CD4-positive, CD25-positive, alpha-beta regulatory T cell (primary cell): ENCODE measurements at regions not wholly inside any gene's neighbourhood (a gene's known extent, or its start where the extent isn't known, plus 50 kb on each side); places are given as distances from the start of the nearest gene placed in this dataset.
A peak's percentile ranks its signal among the peaks of the same experiment; 100 is the strongest.

Experiments
- ATAC-seq, 2 donors: fragments of 150-1000 bp; cut with Tn5 transposase; one replicate each; pipeline ENCODE4 v1.10.0; 2021; ENCODE audit warnings: low read depth in 2 of 2, moderate number of reproducible peaks in 2 of 2, moderate library complexity in 1 of 2
- DNase-seq, 3 donors: peaks; one replicate each; pipeline versions ENCODE4 v3.0.0 to v3.0.0-alpha.2; 2012 to 2022; ENCODE audit warnings: mixed read lengths in 1 of 3
- H3K27ac ChIP-seq: one replicate; pipeline ENCODE4 v1.7.0; 2013; ENCODE audit warnings: mild to moderate bottlenecking, low read length; ENCODE audit not compliant: insufficient read depth, poor library complexity, severe bottlenecking
- H3K27me3 ChIP-seq: one replicate; pipeline ENCODE4 v1.7.0; 2013; ENCODE audit warnings: low read length; ENCODE audit not compliant: control insufficient read depth, insufficient read depth
- H3K36me3 ChIP-seq: one replicate; pipeline ENCODE4 v1.7.0; 2013; ENCODE audit warnings: mild to moderate bottlenecking, low read length, moderate library complexity; ENCODE audit not compliant: control insufficient read depth, insufficient read depth
- H3K4me1 ChIP-seq: 2 replicates; pipeline ENCODE4 v1.7.0; 2013; ENCODE audit warnings: mild to moderate bottlenecking, low read length; ENCODE audit not compliant: insufficient read depth, control insufficient read depth, poor library complexity, severe bottlenecking
- H3K4me3 ChIP-seq: one replicate; pipeline ENCODE4 v1.7.0; 2013; ENCODE audit warnings: low read depth, mild to moderate bottlenecking, low read length, moderate library complexity
- H3K9me3 ChIP-seq, 2 experiments: 1 replicate in 1 of 2; 2 replicates in 1 of 2; pipeline ENCODE4 v1.7.0; 2013; ENCODE audit warnings: low read length in 2 of 2, mild to moderate bottlenecking in 1 of 2, moderate library complexity in 1 of 2; ENCODE audit not compliant: control insufficient read depth in 2 of 2
- H3K27ac Mint-ChIP-seq, 3 donors: one replicate each; pipeline ENCODE4 v1.8.0; 2020 to 2022; ENCODE audit warnings: mild to moderate bottlenecking in 3 of 3, mixed read lengths in 3 of 3, moderate library complexity in 2 of 3
- H3K27me3 Mint-ChIP-seq: one replicate; pipeline ENCODE4 v1.8.0; 2022; ENCODE audit warnings: mild to moderate bottlenecking, mixed read lengths
- H3K36me3 Mint-ChIP-seq: one replicate; pipeline ENCODE4 v1.8.0; 2020; ENCODE audit warnings: mixed read lengths
- H3K4me1 Mint-ChIP-seq, 4 donors: one replicate each; pipeline ENCODE4 v1.8.0; 2020 to 2022; ENCODE audit warnings: mixed read lengths in 4 of 4, mild to moderate bottlenecking in 1 of 4
- H3K4me3 Mint-ChIP-seq, 4 donors: one replicate each; pipeline ENCODE4 v1.8.0; 2020 to 2022; ENCODE audit warnings: mild to moderate bottlenecking in 4 of 4, mixed read lengths in 4 of 4, moderate library complexity in 3 of 4
- H3K9me3 Mint-ChIP-seq, 7 donors: one replicate each; pipeline ENCODE4 v1.8.0; 2020 to 2022; ENCODE audit warnings: mixed read lengths in 7 of 7, mild to moderate bottlenecking in 3 of 7, moderate library complexity in 2 of 7

DNA sequence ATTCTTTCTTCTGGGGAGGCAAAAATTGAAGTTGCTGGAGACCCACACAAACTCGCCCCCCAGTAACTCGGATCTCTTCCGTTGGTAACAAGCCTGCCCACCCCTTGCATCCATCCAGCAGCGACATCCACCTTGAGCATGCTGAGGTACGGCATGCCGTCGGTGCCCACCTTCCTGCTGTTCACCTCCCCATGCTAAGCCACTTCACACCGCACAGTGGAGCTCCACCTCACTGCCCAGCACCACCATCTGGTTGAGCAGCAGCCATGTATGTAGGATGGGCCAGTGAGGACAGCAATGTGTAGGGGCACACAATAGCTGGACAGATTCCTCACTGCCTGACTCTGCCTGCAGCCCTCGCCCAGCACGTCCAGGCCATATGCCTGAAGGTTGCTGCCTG lies 138.1 kb upstream of the ZNF92 start:
- no peaks in the 10 kb centered on the region for H3K27me3 ChIP-seq
- H3K36me3 ChIP-seq: no peaks in the 10 kb centered on the region
- no peak for DNase-seq
- peaks cover 0 to 11% (median 3%) of the 10 kb centered on the region in 4 donors for H3K4me1 Mint-ChIP-seq
- no peak overlapping the region for H3K4me3 ChIP-seq
- H3K4me3 Mint-ChIP-seq: no peak overlapping the region
- H3K9me3 ChIP-seq: no peaks in the 10 kb centered on the region
- H3K9me3 Mint-ChIP-seq: peaks cover 0 to 5% (median 0%) of the 10 kb centered on the region in 7 donors
- H3K27ac ChIP-seq: no peak overlapping the region
- H3K4me1 ChIP-seq: no peaks in the 10 kb centered on the region
- no peaks in the 10 kb centered on the region for H3K36me3 Mint-ChIP-seq
- H3K27ac Mint-ChIP-seq: no peak overlapping the region
- ATAC-seq: no peak
- peaks cover 4% of the 10 kb centered on the region for H3K27me3 Mint-ChIP-seq

- no peaks in the 10 kb centered on the region for H3K4me1 ChIP-seq
- Mint-ChIP-seq H3K9me3 (peaks cover 0 to 5% (median 0%) of the 10 kb centered on the region in 7 donors), H3K36me3 (no peaks in the 10 kb centered on the region), H3K4me1 (peaks cover 0 to 10% (median 3%) of the 10 kb centered on the region in 4 donors), H3K27ac (no peak overlapping the region), H3K27me3 (no peaks in the 10 kb centered on the region), H3K4me3 (no peak overlapping the region)
- no peaks in the 10 kb centered on the region for H3K9me3 ChIP-seq
- H3K36me3 ChIP-seq: no peaks in the 10 kb centered on the region
- H3K4me3 ChIP-seq: no peak overlapping the region
- no peak overlapping the region for H3K27ac ChIP-seq
- no peak for DNase-seq
- H3K27me3 ChIP-seq: no peaks in the 10 kb centered on the region
- no peak for ATAC-seq
Observed at GRCh38 chr7:65233409-65234034, 140.1 kb upstream of the ZNF92 start.

DNA sequence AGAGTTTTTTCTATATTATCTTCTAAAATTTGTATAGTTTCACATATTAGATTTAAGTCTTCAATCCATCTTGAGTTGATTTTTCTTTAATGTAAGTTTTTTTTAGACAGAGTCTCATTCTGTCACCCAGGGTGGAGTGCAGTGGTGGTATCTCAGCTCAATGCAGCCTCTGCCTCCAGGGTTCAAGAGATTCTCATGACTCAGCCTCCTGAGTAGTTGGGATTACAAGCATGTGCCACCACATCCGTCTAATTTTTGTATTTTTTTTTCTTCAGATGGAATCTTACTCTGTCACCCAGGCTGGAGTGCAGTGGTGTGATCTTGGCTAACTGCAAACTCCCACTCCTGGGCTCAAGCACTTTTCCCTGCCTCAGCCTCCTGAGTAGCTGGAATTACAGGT lies 143.4 kb upstream of the ZNF92 start:
- Mint-ChIP-seq H3K36me3 (no peaks in the 10 kb centered on the region), H3K27ac (no peak overlapping the region), H3K4me3 (no peak overlapping the region), H3K9me3 (peaks cover 0 to 2% (median 0%) of the 10 kb centered on the region in 7 donors), H3K4me1 (peaks cover 0 to 7% (median 1%) of the 10 kb centered on the region in 4 donors), H3K27me3 (no peaks in the 10 kb centered on the region)
- no peak overlapping the region for H3K27ac ChIP-seq
- H3K27me3 ChIP-seq: no peaks in the 10 kb centered on the region
- no peak overlapping the region for H3K4me3 ChIP-seq
- ATAC-seq: no peak
- H3K9me3 ChIP-seq: no peaks in the 10 kb centered on the region
- no peaks in the 10 kb centered on the region for H3K36me3 ChIP-seq
- no peak for DNase-seq
- no peaks in the 10 kb centered on the region for H3K4me1 ChIP-seq

DNA sequence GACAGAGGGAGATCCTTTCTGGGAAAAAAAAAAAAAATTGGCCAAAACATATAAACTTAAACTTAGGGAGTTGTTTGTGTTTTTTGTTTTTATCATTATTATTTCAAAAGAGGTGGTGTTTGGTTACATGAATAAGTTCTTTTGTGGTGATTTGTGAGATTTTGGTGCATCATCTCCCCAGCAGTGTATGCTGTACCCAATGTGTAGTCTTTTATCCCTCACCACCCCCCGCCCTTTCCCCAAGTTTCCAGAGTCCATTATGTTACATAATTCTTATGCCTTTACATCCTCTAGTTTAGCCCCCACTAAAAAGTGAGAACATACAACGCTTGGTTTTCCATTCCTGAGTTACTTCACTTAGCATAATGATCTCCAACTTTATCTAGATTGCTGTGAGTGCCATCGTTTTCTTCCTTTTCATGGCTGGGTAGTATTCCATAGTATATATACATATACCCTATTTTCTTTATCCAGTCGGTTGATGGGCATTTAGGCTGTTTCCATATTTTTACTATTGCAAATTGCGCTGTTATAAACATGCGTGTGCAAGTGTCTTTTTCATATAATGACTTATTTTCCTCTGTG lies 148.1 kb upstream of the ZNF92 start:
- Histone ChIP-seq H3K9me3 (no peaks in the 10 kb centered on the region), H3K27ac (no peak overlapping the region), H3K36me3 (no peaks in the 10 kb centered on the region), H3K27me3 (no peaks in the 10 kb centered on the region), H3K4me3 (no peak overlapping the region), H3K4me1 (no peaks in the 10 kb centered on the region)
- Mint-ChIP-seq H3K36me3 (no peaks in the 10 kb centered on the region), H3K9me3 (no peaks in the 10 kb centered on the region), H3K4me1 (no peaks in the 10 kb centered on the region), H3K27ac (no peak overlapping the region), H3K27me3 (no peaks in the 10 kb centered on the region), H3K4me3 (no peak overlapping the region)
- ATAC-seq (no peak), DNase-seq (peak in 1 of 3 donors; percentile 7)

- no peaks in the 10 kb centered on the region for H3K27me3 Mint-ChIP-seq
- Histone ChIP-seq H3K9me3 (no peaks in the 10 kb centered on the region), H3K4me3 (no peak overlapping the region), H3K27me3 (no peaks in the 10 kb centered on the region), H3K27ac (no peak overlapping the region), H3K36me3 (no peaks in the 10 kb centered on the region), H3K4me1 (no peaks in the 10 kb centered on the region)
- H3K9me3 Mint-ChIP-seq: no peaks in the 10 kb centered on the region
- no peak overlapping the region for H3K27ac Mint-ChIP-seq
- ATAC-seq (no peak), DNase-seq (no peak)
- H3K4me1 Mint-ChIP-seq: no peaks in the 10 kb centered on the region
- H3K36me3 Mint-ChIP-seq: no peaks in the 10 kb centered on the region
- H3K4me3 Mint-ChIP-seq: no peak overlapping the region
Observed at GRCh38 chr7:65222655-65223054, 151.0 kb upstream of the ZNF92 start.

- no peak for ATAC-seq
- Histone ChIP-seq H3K36me3 (no peaks in the 10 kb centered on the region), H3K27me3 (no peaks in the 10 kb centered on the region), H3K4me1 (no peaks in the 10 kb centered on the region), H3K9me3 (no peaks in the 10 kb centered on the region), H3K27ac (no peak overlapping the region), H3K4me3 (no peak overlapping the region)
- Mint-ChIP-seq H3K27me3 (no peaks in the 10 kb centered on the region), H3K9me3 (peaks cover 0 to 3% (median 0%) of the 10 kb centered on the region in 7 donors), H3K4me1 (peaks cover 0 to 2% (median 0%) of the 10 kb centered on the region in 4 donors), H3K4me3 (no peak overlapping the region), H3K27ac (no peak overlapping the region), H3K36me3 (no peaks in the 10 kb centered on the region)
- no peak for DNase-seq
Observed at GRCh38 chr7:65221683-65222082, 152.0 kb upstream of the ZNF92 start.

GRCh38 chr7:65219623-65220022 lies 154.0 kb upstream of the ZNF92 start:
- Mint-ChIP-seq H3K9me3 (peaks cover 0 to 3% (median 0%) of the 10 kb centered on the region in 7 donors), H3K4me3 (no peak overlapping the region), H3K27me3 (no peaks in the 10 kb centered on the region), H3K27ac (no peak overlapping the region), H3K36me3 (no peaks in the 10 kb centered on the region), H3K4me1 (peaks cover 0 to 7% (median 0%) of the 10 kb centered on the region in 4 donors)
- H3K36me3 ChIP-seq: no peaks in the 10 kb centered on the region
- H3K4me3 ChIP-seq: no peak overlapping the region
- no peak overlapping the region for H3K27ac ChIP-seq
- no peak for DNase-seq
- H3K9me3 ChIP-seq: no peaks in the 10 kb centered on the region
- H3K27me3 ChIP-seq: no peaks in the 10 kb centered on the region
- no peak for ATAC-seq
- no peaks in the 10 kb centered on the region for H3K4me1 ChIP-seq

GRCh38 chr7:65216469-65216868 lies 157.2 kb upstream of the ZNF92 start:
- no peaks in the 10 kb centered on the region for H3K27me3 Mint-ChIP-seq
- Histone ChIP-seq H3K27me3 (no peaks in the 10 kb centered on the region), H3K36me3 (no peaks in the 10 kb centered on the region), H3K4me1 (no peaks in the 10 kb centered on the region), H3K27ac (no peak overlapping the region), H3K9me3 (no peaks in the 10 kb centered on the region), H3K4me3 (no peak overlapping the region)
- no peaks in the 10 kb centered on the region for H3K36me3 Mint-ChIP-seq
- peaks cover 0 to 3% (median 0%) of the 10 kb centered on the region in 7 donors for H3K9me3 Mint-ChIP-seq
- peaks cover 0 to 7% (median 0%) of the 10 kb centered on the region in 4 donors for H3K4me1 Mint-ChIP-seq
- H3K27ac Mint-ChIP-seq: no peak overlapping the region
- ATAC-seq (peak; percentile 52 to 62), DNase-seq (peak; percentile 48 to 69 (median 66))
- peak overlapping the region in 1 of 4 donors; percentile 73 for H3K4me3 Mint-ChIP-seq
